ENCODE measurements at regions not wholly inside any gene's neighbourhood (a gene's known extent, or its start where the extent isn't known, plus 50 kb on each side); places are given as distances from the start of the nearest gene placed in this dataset.

DNA sequence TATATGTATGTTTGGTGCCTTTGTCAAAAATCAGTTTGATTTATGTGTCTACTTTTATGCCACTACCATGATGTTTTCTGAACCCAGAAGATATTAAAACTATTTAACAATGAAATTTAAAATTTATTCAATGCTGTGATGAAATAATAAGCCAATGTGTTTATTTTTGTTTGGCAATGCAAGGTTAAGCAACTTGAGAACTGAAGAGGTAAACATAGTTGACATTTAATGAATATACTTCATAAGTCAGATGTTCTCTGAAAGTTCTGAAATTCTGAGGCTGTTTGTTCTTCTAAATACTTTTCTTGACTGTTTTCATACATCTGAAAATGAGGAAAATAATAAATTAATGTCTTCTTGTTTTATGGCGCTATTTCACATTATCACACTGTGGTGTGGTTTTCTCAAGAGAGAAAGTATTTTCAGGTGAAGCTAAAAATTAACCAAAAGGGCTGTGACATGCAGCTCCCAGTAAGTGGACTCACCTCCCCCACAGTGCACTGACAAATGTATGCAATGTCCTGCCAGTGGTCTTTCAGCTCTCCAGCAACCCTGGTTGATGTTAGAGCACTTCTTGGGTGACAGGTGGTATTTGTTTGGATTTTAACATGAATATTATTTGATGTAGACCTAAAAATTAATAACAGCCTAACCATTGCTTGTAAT is 863.6 kb upstream of the SALL3 start:
- DNase-seq, result no peak
- no peak overlapping the region for H3K27ac ChIP-seq
- no peaks in the 10 kb centered on the region for H3K27me3 ChIP-seq
- no peaks in the 10 kb centered on the region for H3K9me3 ChIP-seq
- TF ChIP-seq, protein P1, sequence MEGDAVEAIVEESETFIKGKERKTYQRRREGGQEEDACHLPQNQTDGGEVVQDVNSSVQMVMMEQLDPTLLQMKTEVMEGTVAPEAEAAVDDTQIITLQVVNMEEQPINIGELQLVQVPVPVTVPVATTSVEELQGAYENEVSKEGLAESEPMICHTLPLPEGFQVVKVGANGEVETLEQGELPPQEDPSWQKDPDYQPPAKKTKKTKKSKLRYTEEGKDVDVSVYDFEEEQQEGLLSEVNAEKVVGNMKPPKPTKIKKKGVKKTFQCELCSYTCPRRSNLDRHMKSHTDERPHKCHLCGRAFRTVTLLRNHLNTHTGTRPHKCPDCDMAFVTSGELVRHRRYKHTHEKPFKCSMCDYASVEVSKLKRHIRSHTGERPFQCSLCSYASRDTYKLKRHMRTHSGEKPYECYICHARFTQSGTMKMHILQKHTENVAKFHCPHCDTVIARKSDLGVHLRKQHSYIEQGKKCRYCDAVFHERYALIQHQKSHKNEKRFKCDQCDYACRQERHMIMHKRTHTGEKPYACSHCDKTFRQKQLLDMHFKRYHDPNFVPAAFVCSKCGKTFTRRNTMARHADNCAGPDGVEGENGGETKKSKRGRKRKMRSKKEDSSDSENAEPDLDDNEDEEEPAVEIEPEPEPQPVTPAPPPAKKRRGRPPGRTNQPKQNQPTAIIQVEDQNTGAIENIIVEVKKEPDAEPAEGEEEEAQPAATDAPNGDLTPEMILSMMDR (IDR thresholded peaks at IDR 0.05), result no peak
- no peak for TF ChIP-seq POLR2A (IDR thresholded peaks at IDR 0.05)
- H3K4me1 ChIP-seq, result no peaks in the 10 kb centered on the region
- no peaks in the 10 kb centered on the region for H3K36me3 ChIP-seq
- no peak overlapping the region for H3K4me3 ChIP-seq

DNA sequence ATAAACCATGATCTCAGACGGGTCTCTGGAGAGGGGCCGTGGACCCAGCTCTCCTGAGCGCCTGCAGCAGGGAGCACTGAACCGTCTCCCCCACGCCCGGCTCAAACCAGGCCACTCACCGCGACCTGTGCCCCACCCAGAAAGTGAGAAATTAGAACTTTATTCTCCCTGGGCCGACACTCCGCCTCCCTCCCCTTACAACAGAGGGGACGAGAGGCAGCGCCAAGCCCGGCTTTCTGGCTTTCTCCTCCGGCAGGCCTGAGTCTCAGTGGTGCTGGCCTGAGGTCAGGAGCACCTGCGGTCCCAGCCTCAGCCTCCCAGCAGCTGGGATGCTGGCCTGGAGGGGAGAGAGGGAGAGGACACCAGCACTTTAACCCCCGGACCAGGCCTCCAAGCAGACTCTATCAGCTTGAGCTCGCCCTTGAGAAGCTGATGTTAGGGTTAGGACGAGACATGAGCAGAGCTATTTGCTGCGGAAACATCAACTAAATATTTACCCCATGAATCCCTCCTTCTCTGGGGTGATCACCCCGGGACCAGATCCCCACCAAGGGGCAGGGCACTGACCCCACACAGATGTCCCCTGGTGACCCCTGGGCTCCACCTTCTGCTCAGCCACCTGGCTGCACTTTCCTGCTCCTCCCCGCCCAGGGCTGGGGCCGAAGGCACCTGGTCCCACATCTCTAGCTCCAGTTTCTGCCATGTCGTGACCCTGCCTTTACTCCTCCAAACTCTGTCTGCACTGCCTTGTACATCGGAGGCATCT is 856.3 kb upstream of the SALL3 start:
- Histone ChIP-seq H3K4me3 (no peak overlapping the region), H3K9me3 (peaks cover 0 to 11% (median 0%) of the 10 kb centered on the region in 4 donors), H3K27ac (no peak overlapping the region), H3K36me3 (no peaks in the 10 kb centered on the region), H3K27me3 (no peaks in the 10 kb centered on the region), H3K4me1 (no peaks in the 10 kb centered on the region)
- DNase-seq, result no peak
- no peak for TF ChIP-seq POLR2A (IDR thresholded peaks at IDR 0.05)
- TF ChIP-seq, protein P1 (IDR thresholded peaks at IDR 0.05), result no peak

DNA sequence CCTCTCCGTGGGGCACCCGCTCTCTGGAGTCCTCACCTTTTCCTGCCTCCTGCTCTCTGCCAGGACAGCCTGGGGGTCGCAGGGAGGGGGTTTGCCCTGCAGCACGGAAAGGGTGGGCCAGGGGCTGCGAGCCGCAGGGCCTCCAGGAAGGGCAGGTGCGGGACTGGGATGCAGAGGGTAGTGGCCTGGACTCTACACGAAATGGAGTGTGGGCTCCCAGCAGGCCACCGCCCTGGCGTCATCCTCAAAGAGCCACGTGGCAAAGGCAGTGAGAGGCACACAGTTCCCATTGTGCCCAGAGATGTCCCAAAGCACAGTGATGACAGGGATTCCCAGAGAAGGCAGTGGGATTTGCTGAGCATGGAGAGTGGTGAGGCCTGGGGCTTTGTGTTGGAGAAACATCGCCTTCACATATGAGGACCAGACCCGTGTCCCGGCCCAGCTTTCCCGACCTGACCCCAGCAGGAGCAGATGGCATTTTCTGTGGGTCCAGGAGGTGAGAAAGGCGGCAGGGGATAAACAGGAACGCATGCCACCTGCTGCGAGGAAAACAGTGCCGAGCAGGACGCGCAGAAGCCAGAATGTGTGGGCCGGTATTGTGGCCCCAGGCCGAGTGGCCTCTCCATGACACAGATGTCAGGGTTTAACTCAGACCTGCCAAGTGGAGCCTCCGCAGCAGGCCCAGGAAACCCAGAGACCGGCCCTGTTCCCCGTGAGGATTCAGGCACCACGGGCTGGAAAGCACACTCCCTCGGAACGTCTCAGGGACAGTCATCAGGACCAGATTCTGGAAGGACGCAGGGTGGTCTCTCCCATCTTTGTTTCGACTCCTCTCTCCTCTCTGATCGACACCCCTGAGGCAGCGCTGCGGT is 855.5 kb upstream of the SALL3 start:
- no peak for DNase-seq
- H3K27ac ChIP-seq, result no peak overlapping the region
- no peaks in the 10 kb centered on the region for H3K36me3 ChIP-seq
- H3K4me3 ChIP-seq, result no peak overlapping the region
- H3K9me3 ChIP-seq, result peaks cover 0 to 11% (median 0%) of the 10 kb centered on the region in 4 donors
- H3K4me1 ChIP-seq, result no peaks in the 10 kb centered on the region
- TF ChIP-seq, protein P1 (IDR thresholded peaks at IDR 0.05), result no peak
- TF ChIP-seq POLR2A (IDR thresholded peaks at IDR 0.05), result no peak
- H3K27me3 ChIP-seq, result no peaks in the 10 kb centered on the region

DNA sequence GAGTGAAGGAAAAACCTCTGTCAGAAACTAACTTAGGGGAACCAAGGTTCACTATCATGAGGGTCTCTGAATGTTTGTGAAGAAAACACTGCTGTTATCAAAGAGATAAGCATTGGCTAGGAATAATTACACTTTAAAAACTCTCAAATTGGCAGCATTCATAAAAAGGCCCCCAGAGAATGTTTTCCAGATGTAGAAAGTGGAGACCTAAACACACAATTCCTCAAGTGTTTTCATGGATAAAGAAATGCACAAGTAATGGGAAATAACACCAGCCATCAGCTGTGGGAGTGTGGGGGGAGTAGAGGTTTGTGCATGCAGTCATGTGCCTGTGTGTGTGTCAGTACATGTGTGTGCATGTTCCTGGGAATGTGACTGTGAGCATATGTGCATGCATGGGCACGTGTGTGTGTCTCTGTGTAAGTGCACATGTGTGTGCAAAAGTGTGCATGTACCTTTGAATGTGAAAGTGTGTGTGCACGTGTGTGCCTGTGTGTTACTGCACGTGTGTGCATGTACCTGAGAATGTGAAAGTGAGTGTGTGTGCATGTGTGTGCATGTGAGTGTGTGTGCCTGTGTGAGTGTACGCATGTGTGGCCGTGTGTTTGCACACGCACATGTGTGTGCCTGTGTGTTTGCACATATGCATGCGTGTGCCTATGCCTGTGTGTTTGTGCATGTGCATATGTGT is 854.3 kb upstream of the SALL3 start:
- Histone ChIP-seq H3K27me3 (no peaks in the 10 kb centered on the region), H3K4me1 (no peaks in the 10 kb centered on the region), H3K36me3 (no peaks in the 10 kb centered on the region), H3K27ac (no peak overlapping the region), H3K9me3 (peaks cover 0 to 11% (median 0%) of the 10 kb centered on the region in 4 donors), H3K4me3 (no peak overlapping the region)
- no peak for TF ChIP-seq POLR2A (IDR thresholded peaks at IDR 0.05)
- TF ChIP-seq, protein P1 (IDR thresholded peaks at IDR 0.05), result no peak
- no peak for DNase-seq

DNA sequence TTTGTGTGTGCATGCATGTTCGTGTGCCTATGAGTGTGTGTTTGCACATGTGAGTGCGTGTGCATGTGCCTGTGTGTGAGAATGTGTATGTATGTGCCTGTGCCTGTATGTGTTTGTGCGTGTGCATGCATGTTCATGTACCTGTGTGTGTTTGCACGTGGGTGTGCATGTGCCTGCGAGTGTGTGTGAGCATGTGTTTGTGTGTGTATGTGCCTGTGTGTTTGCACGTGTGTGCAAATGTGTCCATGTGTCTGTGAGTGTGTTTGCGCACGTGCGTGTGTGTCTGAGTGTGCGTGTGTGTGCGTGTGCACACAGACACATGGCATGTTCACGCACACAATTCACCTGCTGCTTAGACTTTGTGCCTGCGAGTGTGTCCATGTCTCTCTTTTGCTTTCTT is 853.5 kb upstream of the SALL3 start:
- no peaks in the 10 kb centered on the region for H3K4me1 ChIP-seq
- H3K9me3 ChIP-seq, result peaks cover 0 to 11% (median 0%) of the 10 kb centered on the region in 4 donors
- no peak overlapping the region for H3K27ac ChIP-seq
- no peak for DNase-seq
- H3K4me3 ChIP-seq, result no peak overlapping the region
- TF ChIP-seq POLR2A (IDR thresholded peaks at IDR 0.05), result no peak
- TF ChIP-seq, protein P1 (IDR thresholded peaks at IDR 0.05), result no peak
- no peaks in the 10 kb centered on the region for H3K27me3 ChIP-seq
- H3K36me3 ChIP-seq, result no peaks in the 10 kb centered on the region
